ENCODE measurements at regions not wholly inside any gene's neighbourhood (a gene's known extent, or its start where the extent isn't known, plus 50 kb on each side); places are given as distances from the start of the nearest gene placed in this dataset.

- ChIA-PET POLR2A (no interaction called here), CTCF (no interaction called here)
- H3K4me1 ChIP-seq: no peaks in the 10 kb centered on the region
- no peak for DNase-seq (ENCODE audit: low read depth in 1 of 2, low spot score in 1 of 2)
- no peak for FAIRE-seq
- under 1% methylated on average over 4 of the region's 4 CpGs for WGBS (ENCODE audit: missing lambda C conversion rate)
- no peak for ATAC-seq
- H3K4me3 ChIP-seq: no peak overlapping the region
- TF ChIP-seq RARB (CRISPR knock-in tag; IDR thresholded peaks at IDR 0.05) (no peak), JUNB (IDR thresholded peaks at IDR 0.05) (no peak), REST (IDR thresholded peaks at IDR 0.05) (no peak), CHD2 (IDR thresholded peaks at IDR 0.05; ENCODE audit: low read length, partially characterized antibody) (no peak)
- H3K4me2 ChIP-seq: no peak overlapping the region
- H3K9me3 ChIP-seq: no peaks in the 10 kb centered on the region
- no peak overlapping the region for H3K27ac ChIP-seq
Observed at GRCh38 chr15:98228846-98229245, 268.3 kb downstream of the ARRDC4 start.

GRCh38 chr15:98230975-98231374 lies 270.5 kb downstream of the ARRDC4 start:
- TF ChIP-seq REST (IDR thresholded peaks at IDR 0.05) (no peak), POLR2A (IDR thresholded peaks at IDR 0.05; ENCODE audit: low read length) (no peak), ZFP36 (IDR thresholded peaks at IDR 0.05; ENCODE audit: borderline replicate concordance, partially characterized antibody) (no peak), CEBPB (IDR thresholded peaks at IDR 0.05) (no peak), ATOH8 (CRISPR knock-in tag; IDR thresholded peaks at IDR 0.05; ENCODE audit: low read depth) (no peak), RARB (CRISPR knock-in tag; IDR thresholded peaks at IDR 0.05) (no peak), ELK1 (IDR thresholded peaks at IDR 0.05; ENCODE audit: low read depth, low read length) (no peak), BCL3 (IDR thresholded peaks at IDR 0.05) (no peak), SREBF2 (IDR thresholded peaks at IDR 0.05) (no peak), TFCP2L1 (CRISPR knock-in tag; IDR thresholded peaks at IDR 0.05) (no peak), HDAC2 (IDR thresholded peaks at IDR 0.05) (no peak), EHF (CRISPR knock-in tag; IDR thresholded peaks at IDR 0.05) (no peak), JUN (IDR thresholded peaks at IDR 0.05) (no peak), MAZ (IDR thresholded peaks at IDR 0.05; ENCODE audit: borderline replicate concordance, low read depth, low read length) (no peak), HEYL (CRISPR knock-in tag; IDR thresholded peaks at IDR 0.05) (no peak), MYC (IDR thresholded peaks at IDR 0.05; ENCODE audit: borderline replicate concordance, low read length) (no peak)
- ChIA-PET POLR2A (no interaction called here), CTCF (no interaction called here)
- H3K4me2 ChIP-seq: no peak overlapping the region
- WGBS (ENCODE audit: missing lambda C conversion rate): 35% methylated on average over 5 of the region's 5 CpGs
- no peaks in the 10 kb centered on the region for H3K9me3 ChIP-seq
- FAIRE-seq (peak; percentile 63), DNase-seq (ENCODE audit: low read depth in 1 of 2, low spot score in 1 of 2) (no peak), ATAC-seq (no peak)
- no peak overlapping the region for H3K27ac ChIP-seq
- no peak overlapping the region for H3K4me3 ChIP-seq
- no peaks in the 10 kb centered on the region for H3K4me1 ChIP-seq

Measured in A549 (cell line).